OCI-LY7 (cell line): ENCODE measurements at regions not wholly inside any gene's neighbourhood (a gene's known extent, or its start where the extent isn't known, plus 50 kb on each side); places are given as distances from the start of the nearest gene placed in this dataset.

ENCODE experiments used
- CTCF ChIP-seq: fragments of 200-600 bp; sonication (generic); conservative IDR thresholded peaks from 2 replicates; pipeline ENCODE4 v1.5.1; 2014; ENCODE audit warnings: mild to moderate bottlenecking, antibody characterized with exemption, low read length, moderate library complexity, mixed read lengths
- EZH2phosphoT487 ChIP-seq: fragments of 200-600 bp; sonication (generic); IDR thresholded peaks from 2 replicates; pipeline ENCODE4 v1.6.1; 2018; ENCODE audit warnings: low read depth, borderline replicate concordance, mild to moderate bottlenecking, mixed run types, antibody characterized with exemption, low read length, moderate library complexity, mixed read lengths

- TF ChIP-seq CTCF (no peak), EZH2phosphoT487 (no peak)
These were observed 468.0 kb downstream of the EPM2A start for GRCh38 chr6:145267076-145267867.
